ENCODE measurements at regions not wholly inside any gene's neighbourhood (a gene's known extent, or its start where the extent isn't known, plus 50 kb on each side); places are given as distances from the start of the nearest gene placed in this dataset.
A peak's percentile ranks its signal among the peaks of the same experiment; 100 is the strongest.

- Mint-ChIP-seq H3K9me3 (ENCODE audit: insufficient read depth) (no peaks in the 10 kb centered on the region), H3K4me3 (no peak overlapping the region), H3K27ac (no peak overlapping the region), H3K4me1 (peaks cover 35% of the 10 kb centered on the region), H3K27me3 (peaks cover 4% of the 10 kb centered on the region)
- Histone ChIP-seq H3K4me1 (ENCODE audit: control insufficient read depth in 2 of 2, insufficient read depth in 2 of 2, low read length in 2 of 2) (peaks cover 34 to 40% of the 10 kb centered on the region in 2 donors), H3K4me3 (ENCODE audit: control extremely low read depth in 1 of 5, extremely low read depth in 1 of 5, insufficient read depth in 1 of 5, low read depth in 2 of 5, low read length in 4 of 5) (no peak overlapping the region), H4K20me1 (ENCODE audit: control insufficient read depth, insufficient read depth, low read length, poor library complexity, severe bottlenecking) (no peaks in the 10 kb centered on the region), H3K9me3 (ENCODE audit: control extremely low read depth in 1 of 3, control insufficient read depth in 2 of 3, insufficient read depth in 1 of 3, low read length in 2 of 3) (no peaks in the 10 kb centered on the region), H3K27ac (ENCODE audit: low read length in 2 of 2) (peak overlapping the region in 1 of 2 donors; percentile 5), H3K27me3 (replicated peaks in 1 of 4; ENCODE audit: control extremely low read depth in 1 of 4, control insufficient read depth in 3 of 4, insufficient read depth in 4 of 4, low read length in 3 of 4) (no peaks in the 10 kb centered on the region), H3K36me3 (replicated peaks in 1 of 2; ENCODE audit: control extremely low read depth in 1 of 2, control insufficient read depth in 1 of 2, extremely low read depth in 1 of 2, insufficient read depth in 2 of 2, low read length in 1 of 2) (no peaks in the 10 kb centered on the region), H3K79me2 (ENCODE audit: control insufficient read depth, insufficient read depth, low read length) (no peaks in the 10 kb centered on the region), H2AFZ (ENCODE audit: insufficient read depth, low read depth, low read length, poor library complexity, severe bottlenecking) (peak overlapping the region; percentile 67), H3K9ac (ENCODE audit: low read length) (no peak overlapping the region), H3K4me2 (replicated peaks; ENCODE audit: low read depth, low read length, poor library complexity, severe bottlenecking) (peak overlapping the region; percentile 49)
- intact Hi-C loops (cut with micrococcal nuclease): loop anchor here (5.0 kb wide), 1 partner anchor 55 kb away; the partner anchor contains the start of gene ZSWIM6
- POLR2A ChIA-PET: no interaction called here
- DNase-seq (no peak), ATAC-seq (ENCODE audit: low read depth) (no peak)
- TF ChIP-seq, protein P1, sequence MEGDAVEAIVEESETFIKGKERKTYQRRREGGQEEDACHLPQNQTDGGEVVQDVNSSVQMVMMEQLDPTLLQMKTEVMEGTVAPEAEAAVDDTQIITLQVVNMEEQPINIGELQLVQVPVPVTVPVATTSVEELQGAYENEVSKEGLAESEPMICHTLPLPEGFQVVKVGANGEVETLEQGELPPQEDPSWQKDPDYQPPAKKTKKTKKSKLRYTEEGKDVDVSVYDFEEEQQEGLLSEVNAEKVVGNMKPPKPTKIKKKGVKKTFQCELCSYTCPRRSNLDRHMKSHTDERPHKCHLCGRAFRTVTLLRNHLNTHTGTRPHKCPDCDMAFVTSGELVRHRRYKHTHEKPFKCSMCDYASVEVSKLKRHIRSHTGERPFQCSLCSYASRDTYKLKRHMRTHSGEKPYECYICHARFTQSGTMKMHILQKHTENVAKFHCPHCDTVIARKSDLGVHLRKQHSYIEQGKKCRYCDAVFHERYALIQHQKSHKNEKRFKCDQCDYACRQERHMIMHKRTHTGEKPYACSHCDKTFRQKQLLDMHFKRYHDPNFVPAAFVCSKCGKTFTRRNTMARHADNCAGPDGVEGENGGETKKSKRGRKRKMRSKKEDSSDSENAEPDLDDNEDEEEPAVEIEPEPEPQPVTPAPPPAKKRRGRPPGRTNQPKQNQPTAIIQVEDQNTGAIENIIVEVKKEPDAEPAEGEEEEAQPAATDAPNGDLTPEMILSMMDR (IDR thresholded peaks at IDR 0.05): no peak
- no peak for TF ChIP-seq EZH2 (IDR thresholded peaks at IDR 0.05; ENCODE audit: borderline replicate concordance, insufficient read depth, low read depth, low read length, poor library complexity, severe bottlenecking)
- 98% methylated on average over 5 of the region's 8 CpGs for WGBS (ENCODE audit: insufficient coverage)
- CTCF ChIA-PET: interaction anchor here (0.7 kb wide), 1 partner anchor 1524 kb away, joined by 6 read pairs; no protein-coding TSS in a partner anchor
These were observed 54.3 kb upstream of the ZSWIM6 start for GRCh38 chr5:61277781-61278180.

DNA sequence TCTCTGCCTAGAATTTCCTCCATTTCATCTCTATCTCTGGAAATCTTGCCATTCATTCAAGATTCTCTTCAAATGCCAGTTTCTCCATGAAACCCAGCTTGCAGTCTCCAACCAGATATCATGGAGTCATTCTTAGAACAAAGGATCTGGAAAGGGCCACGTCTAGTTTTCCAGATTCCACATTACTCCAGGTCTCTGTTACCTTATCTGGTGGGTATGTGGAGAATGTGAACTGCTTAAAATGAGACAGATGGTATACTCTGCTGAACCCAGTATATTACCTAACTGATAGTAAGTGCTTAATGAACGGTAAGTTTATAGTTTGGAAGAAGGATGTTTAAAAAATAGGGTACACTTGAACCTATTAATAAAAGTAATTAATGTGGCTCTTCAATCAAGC is 52.3 kb upstream of the ZSWIM6 start:
- no peak overlapping the region for H3K4me2 ChIP-seq (replicated peaks; ENCODE audit: low read depth, low read length, poor library complexity, severe bottlenecking)
- H3K36me3 ChIP-seq (replicated peaks in 1 of 2; ENCODE audit: control extremely low read depth in 1 of 2, control insufficient read depth in 1 of 2, extremely low read depth in 1 of 2, insufficient read depth in 2 of 2, low read length in 1 of 2): no peaks in the 10 kb centered on the region
- no peak overlapping the region for H3K4me3 ChIP-seq (ENCODE audit: control extremely low read depth in 1 of 5, extremely low read depth in 1 of 5, insufficient read depth in 1 of 5, low read depth in 2 of 5, low read length in 4 of 5)
- TF ChIP-seq, protein P1 (IDR thresholded peaks at IDR 0.05): no peak
- TF ChIP-seq EZH2 (IDR thresholded peaks at IDR 0.05; ENCODE audit: borderline replicate concordance, insufficient read depth, low read depth, low read length, poor library complexity, severe bottlenecking): no peak
- H3K4me1 Mint-ChIP-seq: peaks cover 35% of the 10 kb centered on the region
- peaks cover 34 to 36% of the 10 kb centered on the region in 2 donors for H3K4me1 ChIP-seq (ENCODE audit: control insufficient read depth in 2 of 2, insufficient read depth in 2 of 2, low read length in 2 of 2)
- H3K27me3 ChIP-seq (replicated peaks in 1 of 4; ENCODE audit: control extremely low read depth in 1 of 4, control insufficient read depth in 3 of 4, insufficient read depth in 4 of 4, low read length in 3 of 4): no peaks in the 10 kb centered on the region
- no peak overlapping the region for H3K9ac ChIP-seq (ENCODE audit: low read length)
- H3K9me3 Mint-ChIP-seq (ENCODE audit: insufficient read depth): no peaks in the 10 kb centered on the region
- no peak overlapping the region for H3K27ac ChIP-seq (ENCODE audit: low read length in 2 of 2)
- peaks cover 4% of the 10 kb centered on the region for H3K27me3 Mint-ChIP-seq
- H3K79me2 ChIP-seq (ENCODE audit: control insufficient read depth, insufficient read depth, low read length): no peaks in the 10 kb centered on the region
- ChIA-PET CTCF (interaction anchor here (0.6 to 2.0 kb wide), 2 partner anchors 17 to 203 kb away, joined by 3 to 4 read pairs; no protein-coding TSS in a partner anchor), POLR2A (no interaction called here)
- ATAC-seq (ENCODE audit: low read depth) (no peak), DNase-seq (no peak)
- whole genome bisulfite sequencing (ENCODE audit: insufficient coverage): no CpG with 5 or more reads among the region's 2 CpGs
- intact Hi-C loops (cut with micrococcal nuclease): loop anchor here (5.0 kb wide), 1 partner anchor 53 kb away; the partner anchor contains the start of gene ZSWIM6
- no peaks in the 10 kb centered on the region for H4K20me1 ChIP-seq (ENCODE audit: control insufficient read depth, insufficient read depth, low read length, poor library complexity, severe bottlenecking)
- H3K27ac Mint-ChIP-seq: no peak overlapping the region
- no peak overlapping the region for H2AFZ ChIP-seq (ENCODE audit: insufficient read depth, low read depth, low read length, poor library complexity, severe bottlenecking)
- H3K4me3 Mint-ChIP-seq: no peak overlapping the region
- no peaks in the 10 kb centered on the region for H3K9me3 ChIP-seq (ENCODE audit: control extremely low read depth in 1 of 3, control insufficient read depth in 2 of 3, insufficient read depth in 1 of 3, low read length in 2 of 3)
